IgD-negative memory B cell (primary cell): ENCODE measurements at regions not wholly inside any gene's neighbourhood (a gene's known extent, or its start where the extent isn't known, plus 50 kb on each side); places are given as distances from the start of the nearest gene placed in this dataset.

Experiments
- H3K27ac Mint-ChIP-seq, 3 donors: one replicate each; pipeline ENCODE4 v1.8.0; 2020 to 2022; ENCODE audit warnings: mild to moderate bottlenecking in 3 of 3, mixed read lengths in 3 of 3, moderate library complexity in 1 of 3
- H3K27me3 Mint-ChIP-seq: one replicate; pipeline ENCODE4 v1.8.0; 2021; ENCODE audit warnings: mixed read lengths
- H3K36me3 Mint-ChIP-seq: one replicate; pipeline ENCODE4 v1.8.0; 2020; ENCODE audit warnings: mild to moderate bottlenecking, mixed read lengths
- H3K4me1 Mint-ChIP-seq, 3 donors: one replicate each; pipeline ENCODE4 v1.8.0; 2020 to 2022; ENCODE audit warnings: mixed read lengths in 3 of 3, mild to moderate bottlenecking in 1 of 3
- H3K4me3 Mint-ChIP-seq, 4 donors: one replicate each; pipeline ENCODE4 v1.8.0; 2020 to 2022; ENCODE audit warnings: mild to moderate bottlenecking in 4 of 4, mixed read lengths in 4 of 4, moderate library complexity in 3 of 4
- H3K9me3 Mint-ChIP-seq, 3 donors: one replicate each; pipeline ENCODE4 v1.8.0; 2020 to 2021; ENCODE audit warnings: mixed read lengths in 3 of 3, mild to moderate bottlenecking in 1 of 3

DNA sequence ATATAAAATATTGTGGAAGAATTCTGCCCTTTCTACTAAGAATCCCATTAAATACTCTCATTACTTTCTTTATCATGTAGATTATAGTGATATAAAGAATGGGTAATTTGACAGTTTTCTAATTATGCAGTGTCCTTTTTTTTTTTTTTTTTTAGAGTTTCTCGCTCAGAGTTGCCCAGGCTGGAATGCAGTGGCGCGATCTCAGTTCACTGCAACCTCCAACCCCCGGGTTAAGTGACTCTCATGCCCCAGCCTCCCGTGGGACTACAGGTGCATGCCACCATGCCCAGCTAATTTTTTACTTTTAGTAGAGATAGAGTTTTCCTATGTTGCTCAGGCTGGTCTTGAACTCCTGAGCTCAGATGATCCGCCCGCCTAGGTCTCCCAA is 1143.4 kb upstream of the SORCS1 start:
- H3K4me1 Mint-ChIP-seq, result no peaks in the 10 kb centered on the region
- no peak overlapping the region for H3K27ac Mint-ChIP-seq
- no peaks in the 10 kb centered on the region for H3K36me3 Mint-ChIP-seq
- H3K4me3 Mint-ChIP-seq, result no peak overlapping the region
- peaks cover 0 to 2% (median 1%) of the 10 kb centered on the region in 3 donors for H3K9me3 Mint-ChIP-seq
- H3K27me3 Mint-ChIP-seq, result no peaks in the 10 kb centered on the region

DNA sequence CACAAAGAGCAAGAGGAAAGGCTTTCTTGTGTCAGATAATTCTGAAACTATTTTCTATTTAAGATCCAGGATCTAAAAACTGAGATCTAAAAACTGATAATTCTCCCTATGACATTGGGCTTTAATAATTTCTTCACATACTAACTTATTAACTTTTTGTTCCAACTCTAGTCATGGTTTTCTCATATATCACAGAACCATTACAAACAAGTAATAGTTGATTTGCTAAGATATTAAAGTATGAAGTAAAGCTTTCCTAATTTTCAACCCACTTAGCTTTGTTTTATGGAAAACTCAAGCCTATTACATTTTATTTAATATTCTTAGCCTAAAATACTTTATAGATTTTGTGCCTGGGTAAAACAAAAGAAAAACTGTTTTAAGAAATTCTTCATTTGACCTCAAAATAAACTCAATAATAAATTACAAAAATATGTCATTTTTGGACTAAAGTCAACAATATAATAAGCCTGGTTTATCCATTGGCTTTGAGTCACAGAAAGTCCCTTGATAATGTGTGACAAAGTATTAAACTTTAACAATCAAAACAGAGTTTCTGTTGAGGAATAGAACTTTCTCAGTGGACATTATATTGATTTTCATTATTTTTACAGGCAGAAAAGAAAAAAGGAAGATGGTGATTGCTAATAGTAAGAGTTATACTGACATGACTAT is 1142.9 kb upstream of the SORCS1 start:
- H3K4me1 Mint-ChIP-seq, result no peaks in the 10 kb centered on the region
- H3K9me3 Mint-ChIP-seq, result peaks cover 0 to 2% (median 1%) of the 10 kb centered on the region in 3 donors
- H3K27ac Mint-ChIP-seq, result no peak overlapping the region
- no peaks in the 10 kb centered on the region for H3K27me3 Mint-ChIP-seq
- H3K4me3 Mint-ChIP-seq, result no peak overlapping the region
- no peaks in the 10 kb centered on the region for H3K36me3 Mint-ChIP-seq

DNA sequence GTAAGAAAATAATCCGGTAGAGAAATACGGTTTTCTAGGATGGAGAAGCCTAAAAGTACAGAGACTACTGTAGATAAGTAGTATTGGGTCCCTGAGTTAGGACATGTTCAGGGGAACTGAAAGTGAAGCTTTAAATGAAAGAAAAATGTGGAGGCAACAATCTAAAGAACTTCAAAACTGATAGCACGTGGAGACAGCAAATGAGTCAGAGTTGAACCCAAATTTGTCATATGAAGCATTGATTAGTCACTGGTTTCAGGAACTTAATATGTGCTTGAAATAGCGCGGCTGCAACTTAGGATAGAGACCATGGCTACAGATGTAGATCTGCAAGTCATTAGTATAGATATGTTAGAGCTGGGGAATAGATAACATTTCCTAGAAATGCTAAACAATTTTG is 1138.6 kb upstream of the SORCS1 start:
- no peak overlapping the region for H3K27ac Mint-ChIP-seq
- H3K27me3 Mint-ChIP-seq, result no peaks in the 10 kb centered on the region
- no peak overlapping the region for H3K4me3 Mint-ChIP-seq

DNA sequence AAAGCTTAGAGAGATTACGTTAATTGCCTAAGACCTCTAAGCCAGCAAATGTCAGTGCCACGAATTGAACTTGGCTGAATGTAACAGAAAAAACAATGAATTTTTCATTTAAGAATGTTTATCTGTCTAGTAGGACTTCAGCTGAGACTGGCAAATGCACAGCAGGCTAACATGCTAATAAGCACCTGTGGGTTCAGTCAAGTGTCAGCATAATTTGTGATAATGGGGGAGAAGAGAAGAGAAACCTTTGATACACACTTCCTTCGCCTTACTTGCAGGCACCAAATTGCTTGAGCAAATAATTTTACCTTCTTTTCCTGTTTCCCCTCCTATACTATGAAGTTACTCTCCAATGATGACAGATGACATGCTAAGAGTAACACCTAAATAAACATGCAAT is 1136.5 kb upstream of the SORCS1 start:
- Mint-ChIP-seq H3K27me3 (no peaks in the 10 kb centered on the region), H3K27ac (no peak overlapping the region), H3K9me3 (peaks cover 0 to 5% (median 1%) of the 10 kb centered on the region in 3 donors), H3K4me1 (no peaks in the 10 kb centered on the region), H3K4me3 (no peak overlapping the region), H3K36me3 (no peaks in the 10 kb centered on the region)

More for the DNA sequence above, 1138.6 kb upstream of the SORCS1 start:
- Mint-ChIP-seq H3K9me3 (peaks cover 0 to 2% (median 1%) of the 10 kb centered on the region in 3 donors), H3K36me3 (no peaks in the 10 kb centered on the region), H3K4me1 (no peaks in the 10 kb centered on the region)

DNA sequence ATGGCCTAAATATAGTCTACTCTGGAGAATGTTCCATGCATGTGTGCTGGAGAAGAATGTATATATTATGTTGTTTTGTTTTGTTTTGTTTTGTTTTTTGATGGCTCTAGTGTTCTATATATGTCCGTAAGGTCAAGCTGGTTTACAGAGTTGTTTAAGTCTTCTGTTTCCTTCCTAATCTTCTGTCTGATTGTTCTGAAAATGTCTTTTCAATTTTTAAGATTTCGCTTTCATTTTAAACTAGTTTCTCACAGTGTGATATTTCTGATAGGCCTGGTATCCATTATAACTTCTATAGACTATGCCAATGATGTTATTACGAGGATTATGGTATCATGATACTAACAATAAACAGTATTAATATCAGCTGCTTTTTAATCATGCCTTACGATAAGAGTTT is 1126.3 kb upstream of the SORCS1 start:
- peaks cover 2 to 14% (median 10%) of the 10 kb centered on the region in 3 donors for H3K9me3 Mint-ChIP-seq
- H3K4me3 Mint-ChIP-seq, result no peak overlapping the region
- no peaks in the 10 kb centered on the region for H3K36me3 Mint-ChIP-seq
- no peaks in the 10 kb centered on the region for H3K4me1 Mint-ChIP-seq
- H3K27ac Mint-ChIP-seq, result no peak overlapping the region
- no peaks in the 10 kb centered on the region for H3K27me3 Mint-ChIP-seq

DNA sequence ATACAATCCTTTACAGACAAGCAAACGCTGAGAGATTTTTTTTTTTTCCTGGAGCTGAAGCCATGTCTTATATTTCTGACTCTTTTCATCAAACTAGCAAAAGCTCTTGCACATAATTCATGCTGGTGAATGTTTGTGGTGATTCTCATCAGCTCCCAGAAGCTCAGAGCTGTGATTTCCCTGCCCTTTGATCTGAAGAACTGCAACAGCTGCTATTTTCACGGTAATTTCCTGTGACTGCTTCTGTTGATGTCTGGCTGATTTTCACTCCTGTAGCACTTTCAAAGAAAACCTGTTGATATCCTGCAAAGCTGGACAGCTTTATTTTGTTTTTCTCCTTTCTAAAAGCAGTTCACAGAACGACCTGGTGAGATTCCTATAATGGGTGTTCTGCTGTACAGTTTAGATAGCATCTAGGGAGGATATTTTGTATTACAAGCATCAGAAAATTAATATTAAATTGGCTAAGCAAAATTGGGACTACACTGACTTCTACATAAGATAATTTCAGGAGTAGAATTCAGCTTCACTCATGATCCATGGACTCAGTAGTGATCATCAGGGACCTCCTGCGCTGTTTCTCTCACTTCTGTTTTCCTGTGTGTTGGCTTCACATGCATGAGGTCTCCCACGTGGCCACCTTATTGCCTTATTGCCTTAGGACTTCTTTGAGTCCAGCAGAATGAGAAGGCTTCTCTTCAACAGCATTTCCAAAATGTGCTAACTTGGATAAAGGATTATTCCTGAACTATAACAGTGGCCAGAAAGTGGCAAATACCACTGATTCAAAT is 1111.6 kb upstream of the SORCS1 start:
- Mint-ChIP-seq H3K27me3 (no peaks in the 10 kb centered on the region), H3K4me3 (no peak overlapping the region), H3K36me3 (no peaks in the 10 kb centered on the region), H3K9me3 (peaks cover 1 to 16% (median 6%) of the 10 kb centered on the region in 3 donors), H3K27ac (no peak overlapping the region), H3K4me1 (no peaks in the 10 kb centered on the region)

DNA sequence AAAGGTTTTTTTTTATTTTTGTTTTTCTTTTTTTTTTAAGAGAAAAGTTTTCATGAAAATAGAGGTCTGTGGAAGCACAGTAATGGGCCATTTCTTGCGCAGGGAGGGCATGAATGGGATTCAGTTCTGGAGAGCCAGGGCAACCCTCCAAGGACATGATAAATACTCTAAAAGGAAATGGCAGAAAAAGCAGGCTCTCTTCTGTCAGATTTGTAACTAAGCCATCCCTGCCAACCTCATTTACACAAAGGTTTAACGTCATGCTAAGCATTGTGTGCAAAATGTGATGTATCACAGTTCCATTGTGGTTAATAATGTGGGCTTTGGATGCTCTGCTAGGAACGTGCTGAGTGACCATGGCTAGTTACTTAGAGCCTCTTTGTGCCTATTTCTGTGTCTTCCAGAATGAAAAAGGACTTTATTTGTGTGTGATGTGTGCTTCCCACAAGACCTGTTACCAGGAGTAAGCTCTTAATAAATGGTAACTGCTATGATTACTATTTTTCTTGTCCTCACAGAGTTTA is 1095.9 kb upstream of the SORCS1 start:
- Mint-ChIP-seq H3K27me3 (no peaks in the 10 kb centered on the region), H3K9me3 (peaks cover 0 to 6% (median 5%) of the 10 kb centered on the region in 3 donors), H3K36me3 (no peaks in the 10 kb centered on the region), H3K4me1 (peaks cover 0 to 3% (median 0%) of the 10 kb centered on the region in 3 donors), H3K27ac (no peak overlapping the region), H3K4me3 (no peak overlapping the region)

DNA sequence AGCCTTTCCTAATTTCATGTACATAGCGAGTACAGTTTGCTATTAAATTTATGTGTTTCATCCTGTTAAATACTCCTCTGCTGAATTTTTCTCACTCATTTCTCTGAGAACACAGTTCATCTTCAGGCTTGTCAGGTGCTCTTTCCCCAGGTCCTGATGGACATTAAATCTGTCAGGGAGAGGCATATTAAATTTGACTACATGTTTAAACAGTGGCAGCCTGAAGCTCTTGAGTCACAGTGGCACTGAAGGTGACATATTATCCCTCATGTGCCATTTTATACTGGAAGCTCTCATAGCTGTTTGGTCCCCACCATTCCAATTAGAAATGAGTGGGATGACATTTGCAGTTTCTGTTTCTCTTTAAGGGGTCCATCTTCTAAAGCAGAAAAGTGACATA is 1089.6 kb upstream of the SORCS1 start:
- Mint-ChIP-seq H3K9me3 (peaks cover 0 to 3% (median 3%) of the 10 kb centered on the region in 3 donors), H3K4me3 (no peak overlapping the region), H3K27me3 (no peaks in the 10 kb centered on the region), H3K36me3 (no peaks in the 10 kb centered on the region), H3K4me1 (no peaks in the 10 kb centered on the region), H3K27ac (no peak overlapping the region)

DNA sequence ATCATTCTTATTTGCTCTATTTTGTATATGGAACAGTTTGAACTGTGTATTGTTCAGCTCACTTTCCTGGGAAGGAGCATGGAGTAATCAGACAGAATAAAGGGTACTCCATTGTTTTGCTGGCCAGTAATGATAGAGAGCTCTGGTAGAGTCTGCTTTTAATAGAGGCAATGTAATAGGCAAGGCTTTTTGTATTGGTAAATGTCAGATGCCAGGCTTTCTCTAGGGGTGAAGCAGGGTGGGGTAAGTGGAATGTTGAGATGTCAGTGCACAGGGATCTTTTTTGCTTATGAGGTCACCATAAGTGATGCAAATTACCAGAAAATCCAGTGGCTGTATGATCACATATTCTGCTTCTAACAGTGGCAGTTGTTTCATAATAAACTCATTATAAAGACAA is 1088.3 kb upstream of the SORCS1 start:
- H3K4me1 Mint-ChIP-seq, result no peaks in the 10 kb centered on the region
- no peak overlapping the region for H3K27ac Mint-ChIP-seq

DNA sequence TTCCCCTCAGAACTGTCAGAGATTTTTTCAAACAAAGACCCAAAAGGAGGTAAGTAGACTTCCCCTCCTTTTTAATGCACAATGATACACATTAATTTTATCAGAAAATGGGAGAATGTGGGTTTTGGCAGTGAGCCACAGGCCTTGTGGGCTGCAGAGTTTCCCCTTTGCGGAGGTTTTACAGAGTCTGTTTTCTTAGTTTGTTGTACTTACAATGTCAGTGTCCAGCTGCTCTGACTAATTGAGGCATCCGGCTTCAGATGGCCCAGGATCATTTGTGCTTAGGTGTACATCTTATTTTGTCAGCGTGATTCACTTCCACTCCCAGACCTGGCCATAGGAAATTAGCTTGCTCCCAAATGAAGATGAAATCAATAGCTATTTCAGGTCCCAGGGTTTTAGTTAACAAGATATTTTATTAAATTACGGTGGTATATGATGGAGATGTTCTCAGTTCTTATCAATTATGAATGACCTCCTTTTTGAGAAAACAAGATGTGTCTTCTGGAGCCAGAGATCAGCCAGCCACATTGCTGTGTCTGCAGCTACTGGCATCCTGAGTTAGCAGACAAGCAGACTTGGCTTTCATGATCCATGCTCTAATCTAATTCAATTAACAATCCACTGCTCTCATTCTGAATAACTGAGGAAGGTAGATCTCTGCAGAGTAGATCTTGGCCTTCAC is 1086.6 kb upstream of the SORCS1 start:
- Mint-ChIP-seq H3K27ac (no peak overlapping the region), H3K27me3 (no peaks in the 10 kb centered on the region), H3K9me3 (peaks cover 0 to 19% (median 7%) of the 10 kb centered on the region in 3 donors), H3K4me1 (no peaks in the 10 kb centered on the region), H3K36me3 (no peaks in the 10 kb centered on the region), H3K4me3 (no peak overlapping the region)

More for the DNA sequence above, 1088.3 kb upstream of the SORCS1 start:
- Mint-ChIP-seq H3K36me3 (no peaks in the 10 kb centered on the region), H3K9me3 (peaks cover 0 to 14% (median 3%) of the 10 kb centered on the region in 3 donors), H3K4me3 (no peak overlapping the region), H3K27me3 (no peaks in the 10 kb centered on the region)

DNA sequence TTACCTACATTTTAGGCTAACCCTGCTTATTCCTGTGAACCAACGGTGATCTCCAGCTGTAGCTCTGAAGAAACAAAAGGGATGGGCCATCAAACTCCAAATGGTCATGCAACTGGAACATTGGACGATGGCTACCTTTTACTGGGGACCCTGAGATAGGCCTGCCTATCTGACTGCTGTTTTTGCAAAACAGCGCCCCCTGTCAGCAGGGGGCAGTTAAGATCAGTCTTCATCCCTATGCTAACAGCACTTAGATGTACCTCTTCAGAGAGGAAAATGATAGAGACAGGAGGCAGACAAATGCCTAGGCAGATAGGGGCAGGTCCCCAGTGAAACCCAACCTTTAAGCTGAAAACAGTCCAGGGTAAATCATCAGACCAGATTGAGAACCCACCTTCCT is 1085.4 kb upstream of the SORCS1 start:
- Mint-ChIP-seq H3K36me3 (no peaks in the 10 kb centered on the region), H3K27me3 (no peaks in the 10 kb centered on the region), H3K4me1 (no peaks in the 10 kb centered on the region), H3K9me3 (peaks cover 0 to 19% (median 7%) of the 10 kb centered on the region in 3 donors), H3K27ac (no peak overlapping the region), H3K4me3 (no peak overlapping the region)

DNA sequence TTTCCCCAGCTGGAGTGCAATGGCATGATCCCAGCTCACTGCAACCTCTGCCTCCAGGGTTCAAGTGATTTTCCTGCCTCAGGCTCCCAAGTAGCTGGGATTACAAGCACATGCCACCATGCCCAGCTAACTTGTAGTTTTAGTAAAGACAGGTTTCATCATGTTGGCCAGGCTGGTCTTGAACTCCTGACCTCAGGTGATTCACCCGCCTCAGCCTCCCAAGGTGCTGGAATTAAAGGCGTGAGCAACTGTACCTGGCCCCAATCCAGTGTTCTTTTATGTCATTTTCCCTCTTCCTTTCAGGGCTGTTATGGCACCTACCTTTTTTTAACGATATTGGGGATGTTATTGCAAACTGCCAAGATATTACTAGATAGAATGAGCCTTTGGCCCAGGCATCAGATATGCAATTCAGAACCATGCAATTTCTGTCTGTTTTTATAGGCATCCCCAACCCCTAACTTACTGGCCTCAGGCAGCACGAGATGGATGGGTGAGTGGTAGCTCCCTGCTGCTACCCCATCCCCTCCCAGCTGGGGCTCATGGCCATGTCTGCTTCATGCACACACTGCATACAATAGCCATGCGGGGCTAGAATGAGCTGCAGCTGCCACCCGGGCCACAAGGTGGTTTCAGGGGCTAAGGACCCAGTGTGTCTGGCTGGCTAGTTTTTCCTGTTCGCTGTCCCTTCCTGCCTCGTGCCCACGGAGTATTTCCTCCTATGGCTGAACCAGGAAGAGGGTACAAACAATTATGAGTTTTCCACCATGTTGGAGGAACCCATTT is 1080.1 kb upstream of the SORCS1 start:
- Mint-ChIP-seq H3K9me3 (peaks cover 2 to 28% (median 4%) of the 10 kb centered on the region in 3 donors), H3K4me3 (no peak overlapping the region), H3K4me1 (no peaks in the 10 kb centered on the region), H3K36me3 (no peaks in the 10 kb centered on the region), H3K27me3 (no peaks in the 10 kb centered on the region), H3K27ac (no peak overlapping the region)

DNA sequence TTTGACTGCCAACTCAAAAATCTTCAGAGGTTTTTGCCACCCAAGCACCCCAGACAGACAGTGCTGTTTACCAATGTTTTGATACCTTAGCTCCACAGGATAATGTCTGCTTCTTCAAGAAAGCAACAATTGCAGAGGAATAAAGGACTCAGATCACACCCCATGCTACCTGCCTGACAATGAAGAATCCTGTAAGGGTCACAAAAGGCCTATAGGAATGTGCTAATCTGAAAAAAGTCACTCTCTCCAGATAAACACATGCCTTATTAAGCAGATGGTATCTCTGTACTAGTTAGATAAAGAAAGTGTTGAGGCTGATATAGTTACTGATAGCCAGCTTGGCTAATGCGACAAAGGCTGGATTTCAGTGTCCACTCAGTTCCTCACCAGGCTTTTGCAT is 1076.7 kb upstream of the SORCS1 start:
- Mint-ChIP-seq H3K9me3 (peaks cover 0 to 12% (median 5%) of the 10 kb centered on the region in 3 donors), H3K36me3 (no peaks in the 10 kb centered on the region), H3K4me1 (no peaks in the 10 kb centered on the region), H3K27me3 (no peaks in the 10 kb centered on the region), H3K27ac (no peak overlapping the region), H3K4me3 (no peak overlapping the region)

DNA sequence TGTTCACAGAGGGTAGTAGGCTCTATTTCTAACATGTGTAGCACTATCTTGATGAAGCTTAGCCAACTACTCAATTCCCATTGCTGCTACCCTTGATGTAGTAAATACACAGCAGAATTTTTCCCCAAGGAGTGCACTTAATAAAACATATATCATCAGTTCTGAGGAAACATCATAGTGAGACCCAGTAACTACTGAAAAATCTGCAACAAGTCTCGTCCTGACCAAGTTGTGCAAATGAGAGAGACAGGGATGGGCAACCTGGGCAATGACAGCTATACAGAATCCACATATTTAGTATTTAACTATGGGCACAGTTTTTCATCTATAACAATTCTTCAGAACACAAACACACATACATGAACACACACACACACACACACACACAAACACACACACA is 1073.8 kb upstream of the SORCS1 start:
- H3K27me3 Mint-ChIP-seq, result no peaks in the 10 kb centered on the region
- H3K4me3 Mint-ChIP-seq, result no peak overlapping the region
- no peak overlapping the region for H3K27ac Mint-ChIP-seq
- H3K9me3 Mint-ChIP-seq, result peaks cover 0 to 7% (median 4%) of the 10 kb centered on the region in 3 donors
- H3K4me1 Mint-ChIP-seq, result no peaks in the 10 kb centered on the region
- H3K36me3 Mint-ChIP-seq, result no peaks in the 10 kb centered on the region
